Thoracic aorta (tissue), 2 donors: ENCODE measurements at regions not wholly inside any gene's neighbourhood (a gene's known extent, or its start where the extent isn't known, plus 50 kb on each side); places are given as distances from the start of the nearest gene placed in this dataset.
A peak's percentile ranks its signal among the peaks of the same experiment; 100 is the strongest.

Experiments used
- ATAC-seq: fragments of 150-250 bp; one replicate; pipeline ENCODE4 v1.8.0; 2017; ENCODE audit warnings: low read depth; ENCODE audit not compliant: insufficient number of reproducible peaks, low FRiP score
- DNase-seq: peaks from one replicate; pipeline ENCODE4 v3.0.0-alpha.2; 2020; ENCODE audit warnings: low spot score
- H3K27ac ChIP-seq, 2 donors: fragments of 200-600 bp; sonication (generic); 1 replicate in 1 of 2; 2 replicates in 1 of 2; pipeline ENCODE4 v1.5.1; 2016; ENCODE audit warnings: mild to moderate bottlenecking in 2 of 2, moderate library complexity in 2 of 2
- H3K27me3 ChIP-seq: fragments of 200-600 bp; sonication (generic); replicated peaks from 2 replicates; pipeline ENCODE4 v1.6.0; 2016; ENCODE audit warnings: mild to moderate bottlenecking; ENCODE audit not compliant: insufficient read depth
- H3K36me3 ChIP-seq: fragments of 200-600 bp; sonication (generic); one replicate; pipeline ENCODE4 v1.5.1; 2016
- H3K4me1 ChIP-seq, 2 donors: fragments of 200-600 bp; sonication (generic); 1 replicate in 1 of 2; 2 replicates in 1 of 2; pipeline versions ENCODE4 v1.5.1 to v1.6.0; 2016; ENCODE audit warnings: low read depth in 2 of 2, mild to moderate bottlenecking in 1 of 2; ENCODE audit not compliant: control insufficient read depth in 1 of 2
- H3K4me3 ChIP-seq: fragments of 200-600 bp; sonication (generic); 2 replicates; pipeline ENCODE4 v1.5.1; 2016; ENCODE audit warnings: mild to moderate bottlenecking
- H3K9me3 ChIP-seq: fragments of 200-600 bp; sonication (generic); 2 replicates; pipeline ENCODE4 v1.5.1; 2016
- TF ChIP-seq, protein P1 (sequence below): fragments of 200-600 bp; sonication (generic); IDR thresholded peaks from one replicate; pipeline ENCODE4 v1.5.1; 2019; ENCODE audit warnings: antibody characterized with exemption

GRCh38 chr22:19664406-19664805, 49.9 kb upstream of the SEPTIN5 start:
- Histone ChIP-seq H3K27me3 (no peaks in the 10 kb centered on the region), H3K36me3 (no peaks in the 10 kb centered on the region), H3K4me3 (peak overlapping the region; percentile 56), H3K27ac (no peak overlapping the region), H3K4me1 (peaks cover 10 to 41% of the 10 kb centered on the region in 2 donors), H3K9me3 (no peaks in the 10 kb centered on the region)
- DNase-seq (no peak), ATAC-seq (no peak)
- TF ChIP-seq, protein P1, sequence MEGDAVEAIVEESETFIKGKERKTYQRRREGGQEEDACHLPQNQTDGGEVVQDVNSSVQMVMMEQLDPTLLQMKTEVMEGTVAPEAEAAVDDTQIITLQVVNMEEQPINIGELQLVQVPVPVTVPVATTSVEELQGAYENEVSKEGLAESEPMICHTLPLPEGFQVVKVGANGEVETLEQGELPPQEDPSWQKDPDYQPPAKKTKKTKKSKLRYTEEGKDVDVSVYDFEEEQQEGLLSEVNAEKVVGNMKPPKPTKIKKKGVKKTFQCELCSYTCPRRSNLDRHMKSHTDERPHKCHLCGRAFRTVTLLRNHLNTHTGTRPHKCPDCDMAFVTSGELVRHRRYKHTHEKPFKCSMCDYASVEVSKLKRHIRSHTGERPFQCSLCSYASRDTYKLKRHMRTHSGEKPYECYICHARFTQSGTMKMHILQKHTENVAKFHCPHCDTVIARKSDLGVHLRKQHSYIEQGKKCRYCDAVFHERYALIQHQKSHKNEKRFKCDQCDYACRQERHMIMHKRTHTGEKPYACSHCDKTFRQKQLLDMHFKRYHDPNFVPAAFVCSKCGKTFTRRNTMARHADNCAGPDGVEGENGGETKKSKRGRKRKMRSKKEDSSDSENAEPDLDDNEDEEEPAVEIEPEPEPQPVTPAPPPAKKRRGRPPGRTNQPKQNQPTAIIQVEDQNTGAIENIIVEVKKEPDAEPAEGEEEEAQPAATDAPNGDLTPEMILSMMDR = no peak
